WERI-Rb-1 (cell line): ENCODE measurements at regions not wholly inside any gene's neighbourhood (a gene's known extent, or its start where the extent isn't known, plus 50 kb on each side); places are given as distances from the start of the nearest gene placed in this dataset.
A peak's percentile ranks its signal among the peaks of the same experiment; 100 is the strongest.

ENCODE experiments used
- DNase-seq: peaks from one replicate; pipeline ENCODE4 v3.0.0-alpha.2; 2020
- H3K27ac ChIP-seq: fragments of 250-450 bp; sonication (Bioruptor Pico); 2 replicates; pipeline ENCODE4 v1.5.1; 2020; ENCODE audit warnings: mild to moderate bottlenecking, moderate library complexity
- H3K27me3 ChIP-seq: fragments of 250-450 bp; sonication (Bioruptor Pico); 2 replicates; pipeline ENCODE4 v1.5.1; 2021; ENCODE audit warnings: mild to moderate bottlenecking, low read depth, moderate library complexity; ENCODE audit not compliant: insufficient read depth, severe bottlenecking
- H3K36me3 ChIP-seq: fragments of 250-450 bp; sonication (Bioruptor Pico); 2 replicates; pipeline ENCODE4 v1.5.1; 2020; ENCODE audit warnings: mild to moderate bottlenecking, moderate library complexity
- H3K4me3 ChIP-seq: 2 replicates; pipeline ENCODE4 v1.5.1; 2011; ENCODE audit warnings: low read depth, mild to moderate bottlenecking, control low read depth, low read length
- H3K9me3 ChIP-seq: fragments of 250-450 bp; sonication (Bioruptor Pico); 2 replicates; pipeline ENCODE4 v1.5.1; 2021; ENCODE audit warnings: mild to moderate bottlenecking, moderate library complexity; ENCODE audit not compliant: severe bottlenecking
- CTCF ChIP-seq: IDR thresholded peaks from 2 replicates; pipeline ENCODE4 v1.5.1; 2011; ENCODE audit warnings: low read depth, mild to moderate bottlenecking, control low read depth, inconsistent platforms, low read length

DNA sequence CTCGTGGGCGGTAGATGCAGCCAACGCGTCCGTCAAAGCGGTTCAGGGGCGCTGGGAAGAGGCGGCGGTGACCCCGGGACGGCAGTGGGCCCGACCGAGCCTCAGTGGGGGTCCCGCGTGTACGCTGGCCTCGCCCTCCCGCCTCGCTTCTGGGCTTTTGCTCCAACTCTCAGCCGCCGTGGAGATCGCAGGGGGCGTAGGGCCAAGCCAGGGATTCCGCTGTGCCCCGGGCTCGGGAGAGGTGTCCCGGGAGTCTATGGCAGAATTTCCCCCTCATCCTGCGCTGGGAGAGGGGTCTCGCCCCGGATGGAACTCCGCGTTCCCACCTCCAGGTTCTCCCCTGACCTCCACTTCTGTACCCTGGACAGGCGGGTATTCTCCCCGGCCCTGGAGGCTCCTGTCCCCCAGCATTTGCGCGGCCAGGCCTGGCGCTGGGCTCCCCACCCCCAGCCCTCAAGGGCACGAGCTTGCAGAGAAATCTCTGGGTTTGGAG lies 131.9 kb downstream of the MRPL36 start:
- Histone ChIP-seq H3K9me3 (peaks cover 3% of the 10 kb centered on the region), H3K4me3 (no peak overlapping the region), H3K36me3 (no peaks in the 10 kb centered on the region), H3K27ac (no peak overlapping the region), H3K27me3 (no peaks in the 10 kb centered on the region)
- TF ChIP-seq CTCF = no peak
- no peak for DNase-seq

DNA sequence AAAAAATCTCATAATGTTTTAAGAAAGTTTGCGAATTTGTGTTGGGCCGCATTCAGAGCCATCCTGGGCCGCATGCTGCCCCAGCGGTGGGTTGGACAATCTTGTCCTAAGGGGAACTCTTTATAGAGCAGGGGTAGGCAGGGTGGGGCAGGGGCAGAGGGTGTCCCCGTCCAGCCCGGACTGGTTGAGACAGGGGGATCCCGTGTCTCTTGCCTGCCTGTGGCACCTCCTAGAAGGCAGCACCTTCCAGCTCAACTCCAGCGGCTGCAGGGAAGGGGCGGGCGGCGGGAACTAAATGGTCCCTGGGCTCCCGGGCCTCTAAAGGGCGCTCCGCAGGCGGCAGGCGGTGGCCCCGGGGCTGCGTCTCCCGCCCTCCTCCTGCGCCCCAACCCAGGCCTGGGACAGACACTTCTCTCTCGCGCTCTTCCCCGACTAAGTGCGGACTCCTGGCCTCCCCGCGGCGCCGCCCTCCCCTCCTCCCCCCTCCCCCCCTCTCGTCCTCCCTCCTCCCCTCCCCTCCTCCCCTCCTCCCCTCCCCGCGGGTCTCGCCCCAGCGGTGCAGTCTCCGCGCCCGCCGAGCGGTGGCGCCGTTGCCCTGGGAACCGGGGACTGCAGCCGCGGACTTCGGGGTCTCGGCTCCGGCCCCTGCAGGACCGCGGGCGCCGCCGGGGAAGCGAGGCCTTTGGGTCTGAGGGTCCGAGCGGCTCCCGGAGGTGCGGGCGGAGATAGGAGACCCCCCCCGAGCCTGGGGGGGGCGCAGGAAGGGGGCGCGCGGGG lies 132.6 kb downstream of the MRPL36 start:
- Histone ChIP-seq H3K27ac (peak overlapping the region; percentile 40; the same call in 1 of the 2 replicates), H3K9me3 (peaks cover 3% of the 10 kb centered on the region), H3K36me3 (no peaks in the 10 kb centered on the region), H3K4me3 (peak overlapping the region; percentile 41), H3K27me3 (no peaks in the 10 kb centered on the region)
- TF ChIP-seq CTCF = peak; percentile 80
- peak; percentile 89 for DNase-seq

- no peak overlapping the region for H3K4me3 ChIP-seq
- H3K9me3 ChIP-seq = peaks cover 3% of the 10 kb centered on the region
- H3K27me3 ChIP-seq = no peaks in the 10 kb centered on the region
- no peaks in the 10 kb centered on the region for H3K36me3 ChIP-seq
- TF ChIP-seq CTCF = no peak
- no peak overlapping the region for H3K27ac ChIP-seq
- no peak for DNase-seq
Measured at GRCh38 chr5:1666221-1666620, 133.4 kb downstream of the MRPL36 start.

DNA sequence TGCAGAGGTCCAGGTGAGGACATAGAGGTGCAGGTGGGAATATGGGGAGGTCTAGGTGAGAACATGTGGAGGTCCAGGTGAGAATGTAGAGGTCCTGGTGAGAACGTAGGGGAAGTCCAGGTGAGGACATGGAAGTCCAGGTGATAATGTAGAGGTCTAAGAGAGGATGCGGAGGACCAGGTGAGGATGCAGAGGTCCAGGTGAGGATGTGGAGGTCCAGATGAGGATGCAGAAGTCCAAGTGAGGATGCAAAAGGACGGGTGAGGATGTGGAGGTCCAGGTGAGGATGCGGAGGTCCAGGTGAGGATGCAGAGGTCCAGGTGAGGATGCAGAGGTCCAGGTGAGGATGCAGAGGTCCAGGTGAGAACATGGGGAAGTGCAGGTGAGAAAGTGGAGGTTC lies 133.8 kb downstream of the MRPL36 start:
- Histone ChIP-seq H3K9me3 (peaks cover 3% of the 10 kb centered on the region), H3K27me3 (no peaks in the 10 kb centered on the region), H3K4me3 (no peak overlapping the region), H3K27ac (no peak overlapping the region), H3K36me3 (no peaks in the 10 kb centered on the region)
- TF ChIP-seq CTCF = no peak
- DNase-seq = no peak

DNA sequence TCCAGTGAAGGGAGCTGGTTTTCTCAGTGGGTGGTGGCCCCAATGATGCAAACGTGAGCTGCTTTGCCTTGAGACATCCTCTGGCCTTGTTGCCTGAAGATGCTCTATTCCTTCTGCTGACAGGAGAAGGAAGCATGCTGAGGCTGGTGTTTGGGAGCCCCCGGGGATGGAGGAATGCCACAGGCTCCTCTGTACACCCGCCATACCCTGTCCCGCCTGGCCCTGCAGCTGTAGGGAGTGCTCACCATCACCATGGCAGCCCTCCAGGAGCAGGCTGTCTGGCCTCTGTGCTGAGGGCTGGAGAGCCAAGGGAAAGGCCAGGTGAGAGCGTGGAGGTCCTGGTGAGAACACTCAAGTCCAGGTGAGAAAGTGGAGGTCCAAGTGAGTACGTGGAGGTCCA lies 134.4 kb downstream of the MRPL36 start:
- Histone ChIP-seq H3K36me3 (no peaks in the 10 kb centered on the region), H3K9me3 (peaks cover under 1% of the 10 kb centered on the region), H3K27me3 (no peaks in the 10 kb centered on the region), H3K27ac (no peak overlapping the region), H3K4me3 (no peak overlapping the region)
- DNase-seq = peak; percentile 14
- TF ChIP-seq CTCF = no peak

DNA sequence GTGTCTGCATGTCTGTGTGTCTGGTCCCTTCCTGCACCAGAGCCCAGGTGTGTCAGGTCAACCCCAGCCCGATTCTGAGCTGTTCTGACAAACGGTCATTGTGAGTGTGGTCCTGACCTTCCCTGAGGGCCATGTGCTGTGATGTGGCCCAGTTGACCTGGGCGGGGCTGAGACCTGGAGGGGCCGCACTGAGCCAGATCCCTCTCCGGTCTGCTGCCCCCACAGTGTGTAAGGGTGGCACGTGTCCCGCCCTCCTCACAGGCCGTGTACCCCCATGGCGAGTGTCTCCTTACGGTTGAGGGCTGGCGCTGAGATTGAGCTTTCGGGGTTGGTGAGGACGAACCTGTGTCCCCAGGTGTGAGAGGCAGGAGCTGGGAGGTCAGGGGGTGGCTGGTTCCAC lies 136.5 kb downstream of the MRPL36 start:
- TF ChIP-seq CTCF = no peak
- H3K27ac ChIP-seq = no peak overlapping the region
- H3K9me3 ChIP-seq = no peaks in the 10 kb centered on the region
- H3K36me3 ChIP-seq = no peaks in the 10 kb centered on the region
- DNase-seq = no peak
- H3K27me3 ChIP-seq = no peaks in the 10 kb centered on the region
- no peak overlapping the region for H3K4me3 ChIP-seq
